ENCODE measurements at regions not wholly inside any gene's neighbourhood (a gene's known extent, or its start where the extent isn't known, plus 50 kb on each side); places are given as distances from the start of the nearest gene placed in this dataset.

GRCh38 chr4:171017593-171017992 is 795.6 kb upstream of the GALNTL6 start:
- TF ChIP-seq CTCF (IDR thresholded peaks at IDR 0.05; ENCODE audit: insufficient read depth, low read length) (no peak), GABPA (IDR thresholded peaks at IDR 0.05; ENCODE audit: low read depth) (no peak), POLR2AphosphoS5 (IDR thresholded peaks at IDR 0.05; ENCODE audit: low read depth) (no peak), REST (IDR thresholded peaks at IDR 0.05; ENCODE audit: insufficient replicate concordance, low read depth) (no peak), SPI1 (IDR thresholded peaks at IDR 0.05; ENCODE audit: borderline replicate concordance, low read depth) (no peak)
- no peaks in the 10 kb centered on the region for H3K27me3 ChIP-seq (ENCODE audit: insufficient read depth, poor library complexity, severe bottlenecking)

GRCh38 chr4:171016145-171016544 is 797.1 kb upstream of the GALNTL6 start:
- H3K27me3 ChIP-seq (ENCODE audit: insufficient read depth, poor library complexity, severe bottlenecking): no peaks in the 10 kb centered on the region
- TF ChIP-seq GABPA (IDR thresholded peaks at IDR 0.05; ENCODE audit: low read depth) (no peak), POLR2AphosphoS5 (IDR thresholded peaks at IDR 0.05; ENCODE audit: low read depth) (no peak), REST (IDR thresholded peaks at IDR 0.05; ENCODE audit: insufficient replicate concordance, low read depth) (no peak), SPI1 (IDR thresholded peaks at IDR 0.05; ENCODE audit: borderline replicate concordance, low read depth) (no peak), CTCF (IDR thresholded peaks at IDR 0.05; ENCODE audit: insufficient read depth, low read length) (no peak)
- H3K4me3 ChIP-seq (replicated peaks; ENCODE audit: insufficient read depth, low read length): no peak overlapping the region
- no peak overlapping the region for H3K27ac ChIP-seq (replicated peaks)
- no peak for DNase-seq (ENCODE audit: low read depth in 1 of 2, low spot score in 1 of 2)

More at GRCh38 chr4:171017593-171017992, 795.6 kb upstream of the GALNTL6 start:
- no peak for DNase-seq (ENCODE audit: low read depth in 1 of 2, low spot score in 1 of 2)
- no peak overlapping the region for H3K27ac ChIP-seq (replicated peaks)
- H3K4me3 ChIP-seq (replicated peaks; ENCODE audit: insufficient read depth, low read length): no peak overlapping the region

GRCh38 chr4:171015441-171015840 is 797.8 kb upstream of the GALNTL6 start:
- no peaks in the 10 kb centered on the region for H3K27me3 ChIP-seq (ENCODE audit: insufficient read depth, poor library complexity, severe bottlenecking)
- no peak overlapping the region for H3K4me3 ChIP-seq (replicated peaks; ENCODE audit: insufficient read depth, low read length)
- H3K27ac ChIP-seq (replicated peaks): no peak overlapping the region
- TF ChIP-seq CTCF (IDR thresholded peaks at IDR 0.05; ENCODE audit: insufficient read depth, low read length): no peak
- TF ChIP-seq POLR2AphosphoS5 (IDR thresholded peaks at IDR 0.05; ENCODE audit: low read depth): no peak
- TF ChIP-seq REST (IDR thresholded peaks at IDR 0.05; ENCODE audit: insufficient replicate concordance, low read depth): no peak
- TF ChIP-seq SPI1 (IDR thresholded peaks at IDR 0.05; ENCODE audit: borderline replicate concordance, low read depth): no peak
- TF ChIP-seq GABPA (IDR thresholded peaks at IDR 0.05; ENCODE audit: low read depth): no peak
- DNase-seq (ENCODE audit: low read depth in 1 of 2, low spot score in 1 of 2): no peak

Data from HL-60 (cell line).